ENCODE measurements at regions not wholly inside any gene's neighbourhood (a gene's known extent, or its start where the extent isn't known, plus 50 kb on each side); places are given as distances from the start of the nearest gene placed in this dataset.

DNA sequence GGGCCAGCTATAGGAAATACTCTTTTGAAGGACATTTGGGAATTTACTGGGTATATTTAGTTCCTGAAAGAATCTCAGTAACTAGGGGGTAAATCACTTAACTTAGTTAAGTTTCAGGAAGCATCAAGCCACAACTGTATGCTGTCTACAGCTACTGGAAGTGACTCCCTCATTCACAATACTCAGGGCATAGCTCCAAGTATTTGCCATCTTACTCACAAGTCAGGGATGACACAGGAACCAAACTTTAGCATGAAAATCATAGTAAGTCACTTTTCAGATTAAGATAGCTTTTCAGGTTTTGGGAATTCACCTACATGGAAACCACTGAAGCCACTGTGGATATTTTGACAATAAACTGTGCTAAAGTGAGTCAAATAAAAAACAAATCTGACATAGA is 242.4 kb upstream of the ATP10B start:
- TF ChIP-seq CTCF (IDR thresholded peaks at IDR 0.05): no peak
- TF ChIP-seq POLR2A (IDR thresholded peaks at IDR 0.05): no peak

All from right lobe of liver (tissue), 4 donors.